GM23338 (cell line): ENCODE measurements at regions not wholly inside any gene's neighbourhood (a gene's known extent, or its start where the extent isn't known, plus 50 kb on each side); places are given as distances from the start of the nearest gene placed in this dataset.

Source experiments
- ATAC-seq: fragments of 200-7000 bp; cut with Tn5 transposase; 3 replicates; pipeline ENCODE4 v1.9.1; 2020
- DNase-seq: peaks from one replicate; pipeline ENCODE4 v3.0.0-alpha.2; 2015; ENCODE audit warnings: low spot score
- H2AFZ ChIP-seq: fragments of 200-600 bp; sonication (generic); 2 replicates; pipeline ENCODE4 v1.8.0; 2016; ENCODE audit warnings: antibody characterized with exemption, mild to moderate bottlenecking, moderate library complexity
- H3F3A ChIP-seq: fragments of 200-600 bp; sonication (generic); replicated peaks from 2 replicates; pipeline ENCODE4 v1.8.0; 2017; ENCODE audit warnings: antibody characterized with exemption, mixed run types, low read depth
- H3K27ac ChIP-seq: fragments of 200-600 bp; sonication (generic); 2 replicates; pipeline ENCODE4 v1.6.1; 2016; ENCODE audit warnings: low read depth
- H3K27me3 ChIP-seq: fragments of 200-600 bp; sonication (generic); 2 replicates; pipeline ENCODE4 v1.8.0; 2016; ENCODE audit warnings: mild to moderate bottlenecking, mixed run types, moderate library complexity; ENCODE audit not compliant: insufficient read depth
- H3K36me3 ChIP-seq: fragments of 200-600 bp; sonication (generic); 2 replicates; pipeline ENCODE4 v1.8.0; 2016; ENCODE audit warnings: mild to moderate bottlenecking; ENCODE audit not compliant: insufficient read depth
- H3K4me1 ChIP-seq: fragments of 200-600 bp; sonication (generic); 2 replicates; pipeline ENCODE4 v1.8.0; 2016; ENCODE audit warnings: mild to moderate bottlenecking, moderate library complexity; ENCODE audit not compliant: insufficient read depth
- H3K4me2 ChIP-seq: fragments of 200-600 bp; sonication (generic); 2 replicates; pipeline ENCODE4 v1.7.1; 2017; ENCODE audit warnings: mixed run types
- H3K4me3 ChIP-seq: fragments of 200-600 bp; sonication (generic); 2 replicates; pipeline ENCODE4 v1.6.1; 2016; ENCODE audit warnings: mixed run types
- H3K79me2 ChIP-seq: fragments of 200-600 bp; sonication (generic); replicated peaks from 2 replicates; pipeline ENCODE4 v1.8.0; 2017; ENCODE audit warnings: mild to moderate bottlenecking; ENCODE audit not compliant: insufficient read depth
- H3K9me2 ChIP-seq: fragments of 200-600 bp; sonication (generic); 2 replicates; pipeline ENCODE4 v1.8.0; 2017; ENCODE audit not compliant: insufficient read depth
- H4K20me1 ChIP-seq: fragments of 200-600 bp; sonication (generic); replicated peaks from 2 replicates; pipeline ENCODE4 v1.8.0; 2017; ENCODE audit warnings: mild to moderate bottlenecking; ENCODE audit not compliant: insufficient read depth
- H3K27ac Mint-ChIP-seq: 2 replicates; pipeline ENCODE4 v1.8.0; 2020; ENCODE audit warnings: inconsistent platforms, mild to moderate bottlenecking, moderate library complexity, mixed read lengths
- H3K27me3 Mint-ChIP-seq: 3 replicates; pipeline ENCODE4 v1.8.0; 2022; ENCODE audit warnings: low read depth, mild to moderate bottlenecking, moderate library complexity, mixed read lengths, inconsistent platforms; ENCODE audit not compliant: insufficient read depth, poor library complexity
- H3K36me3 Mint-ChIP-seq: 3 replicates; pipeline ENCODE4 v1.8.0; 2021; ENCODE audit warnings: low read depth, mild to moderate bottlenecking, inconsistent platforms, moderate library complexity, mixed read lengths
- H3K4me1 Mint-ChIP-seq: 3 replicates; pipeline ENCODE4 v1.8.0; 2020; ENCODE audit warnings: mild to moderate bottlenecking, inconsistent platforms, mixed read lengths
- H3K4me3 Mint-ChIP-seq: 3 replicates; pipeline ENCODE4 v1.8.0; 2021; ENCODE audit warnings: moderate library complexity, mild to moderate bottlenecking, inconsistent platforms, mixed read lengths
- H3K9me3 Mint-ChIP-seq: 3 replicates; pipeline ENCODE4 v1.8.0; 2020; ENCODE audit warnings: moderate library complexity, mild to moderate bottlenecking, inconsistent platforms, mixed read lengths
- CREB1 ChIP-seq: fragments of 250-450 bp; sonication (Bioruptor Pico); IDR thresholded peaks from 2 replicates; pipeline ENCODE4 v1.5.0; 2020; ENCODE audit warnings: low read depth, mild to moderate bottlenecking, moderate library complexity
- ETS1 ChIP-seq: IDR thresholded peaks from 2 replicates; pipeline ENCODE4 v1.6.1; 2016; ENCODE audit warnings: antibody characterized with exemption
- EZH2 ChIP-seq: fragments of 200-600 bp; sonication (generic); IDR thresholded peaks from one replicate; pipeline ENCODE4 v1.8.0; 2017; ENCODE audit warnings: antibody characterized with exemption, mild to moderate bottlenecking, low read depth; ENCODE audit not compliant: unreplicated experiment
- EZH2phosphoT487 ChIP-seq: fragments of 200-600 bp; sonication (generic); IDR thresholded peaks from one replicate; pipeline ENCODE4 v1.8.1; 2018; ENCODE audit warnings: antibody characterized with exemption; ENCODE audit not compliant: unreplicated experiment
- JUNB ChIP-seq: IDR thresholded peaks from one replicate; pipeline ENCODE4 v1.6.1; 2016; ENCODE audit warnings: antibody characterized with exemption; ENCODE audit not compliant: unreplicated experiment
- NANOG ChIP-seq: IDR thresholded peaks from 2 replicates; pipeline ENCODE4 v1.6.1; 2016; ENCODE audit warnings: antibody characterized with exemption, borderline replicate concordance
- POLR2AphosphoS5 ChIP-seq: IDR thresholded peaks from 2 replicates; pipeline ENCODE4 v1.6.1; 2016; ENCODE audit warnings: antibody characterized with exemption, low read depth
- REST ChIP-seq: IDR thresholded peaks from one replicate; pipeline ENCODE4 v1.6.1; 2018; ENCODE audit warnings: antibody characterized with exemption; ENCODE audit not compliant: unreplicated experiment
- STAT1 ChIP-seq: IDR thresholded peaks from one replicate; pipeline ENCODE4 v1.6.1; 2016; ENCODE audit warnings: antibody characterized with exemption; ENCODE audit not compliant: unreplicated experiment
- ZNF114 ChIP-seq: fragments of 250-450 bp; sonication (Bioruptor Pico); IDR thresholded peaks from 2 replicates; pipeline ENCODE4 v1.5.0; 2020; ENCODE audit warnings: mild to moderate bottlenecking, moderate library complexity
- ZNF331 ChIP-seq: fragments of 250-450 bp; sonication (Bioruptor Pico); IDR thresholded peaks from 2 replicates; pipeline ENCODE4 v1.5.0; 2020; ENCODE audit warnings: low read depth, mild to moderate bottlenecking, moderate library complexity
- ZNF462 ChIP-seq: fragments of 250-450 bp; sonication (Bioruptor Pico); IDR thresholded peaks from 2 replicates; pipeline ENCODE4 v1.5.0; 2020; ENCODE audit warnings: mild to moderate bottlenecking, moderate library complexity
- TF ChIP-seq, protein P1 (sequence below), 2 experiments: fragments of 200-600 bp in 1 of 2; sonication (generic) in 1 of 2; conservative IDR thresholded peaks; 2 replicates each; pipeline versions ENCODE4 v1.5.1 to v1.6.1; 2016 to 2017; ENCODE audit warnings: antibody characterized with exemption in 2 of 2, low read depth in 2 of 2, mild to moderate bottlenecking in 2 of 2, moderate library complexity in 1 of 2

- Histone ChIP-seq H3F3A (no peaks in the 10 kb centered on the region), H4K20me1 (no peaks in the 10 kb centered on the region), H3K79me2 (no peaks in the 10 kb centered on the region), H3K9me2 (no peaks in the 10 kb centered on the region), H3K4me2 (no peak overlapping the region), H3K27ac (no peak overlapping the region), H2AFZ (no peak overlapping the region), H3K36me3 (no peaks in the 10 kb centered on the region), H3K4me3 (no peak overlapping the region), H3K4me1 (peaks cover 38% of the 10 kb centered on the region), H3K27me3 (peaks cover 7% of the 10 kb centered on the region; the same call in 1 of the 2 replicates)
- H3K27me3 Mint-ChIP-seq = peaks cover 2% of the 10 kb centered on the region
- ATAC-seq = no peak
- H3K36me3 Mint-ChIP-seq = no peaks in the 10 kb centered on the region
- no peak overlapping the region for H3K27ac Mint-ChIP-seq
- peaks cover 57% of the 10 kb centered on the region for H3K4me1 Mint-ChIP-seq
- no peak for TF ChIP-seq CREB1 (CRISPR knock-in tag)
- no peak for TF ChIP-seq ZNF114 (CRISPR knock-in tag)
- no peak for TF ChIP-seq ZNF331 (CRISPR knock-in tag)
- no peak for TF ChIP-seq EZH2phosphoT487
- no peak for TF ChIP-seq ZNF462 (CRISPR knock-in tag)
- no peak for TF ChIP-seq ETS1
- no peak for TF ChIP-seq REST
- no peak for TF ChIP-seq JUNB
- TF ChIP-seq, protein P1, sequence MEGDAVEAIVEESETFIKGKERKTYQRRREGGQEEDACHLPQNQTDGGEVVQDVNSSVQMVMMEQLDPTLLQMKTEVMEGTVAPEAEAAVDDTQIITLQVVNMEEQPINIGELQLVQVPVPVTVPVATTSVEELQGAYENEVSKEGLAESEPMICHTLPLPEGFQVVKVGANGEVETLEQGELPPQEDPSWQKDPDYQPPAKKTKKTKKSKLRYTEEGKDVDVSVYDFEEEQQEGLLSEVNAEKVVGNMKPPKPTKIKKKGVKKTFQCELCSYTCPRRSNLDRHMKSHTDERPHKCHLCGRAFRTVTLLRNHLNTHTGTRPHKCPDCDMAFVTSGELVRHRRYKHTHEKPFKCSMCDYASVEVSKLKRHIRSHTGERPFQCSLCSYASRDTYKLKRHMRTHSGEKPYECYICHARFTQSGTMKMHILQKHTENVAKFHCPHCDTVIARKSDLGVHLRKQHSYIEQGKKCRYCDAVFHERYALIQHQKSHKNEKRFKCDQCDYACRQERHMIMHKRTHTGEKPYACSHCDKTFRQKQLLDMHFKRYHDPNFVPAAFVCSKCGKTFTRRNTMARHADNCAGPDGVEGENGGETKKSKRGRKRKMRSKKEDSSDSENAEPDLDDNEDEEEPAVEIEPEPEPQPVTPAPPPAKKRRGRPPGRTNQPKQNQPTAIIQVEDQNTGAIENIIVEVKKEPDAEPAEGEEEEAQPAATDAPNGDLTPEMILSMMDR (conservative IDR thresholded peaks at IDR 0.05; ENCODE audit: low read depth in 2 of 2) = no peak
- no peak for TF ChIP-seq NANOG
- no peak for TF ChIP-seq STAT1
- TF ChIP-seq POLR2AphosphoS5 = no peak
- TF ChIP-seq EZH2 = no peak
- no peaks in the 10 kb centered on the region for H3K9me3 Mint-ChIP-seq
- H3K4me3 Mint-ChIP-seq = no peak overlapping the region
- DNase-seq = no peak
Observed at GRCh38 chr3:70530626-70531025, 218.2 kb upstream of the MDFIC2 start.
